ENCODE measurements at regions not wholly inside any gene's neighbourhood (a gene's known extent, or its start where the extent isn't known, plus 50 kb on each side); places are given as distances from the start of the nearest gene placed in this dataset.

DNA sequence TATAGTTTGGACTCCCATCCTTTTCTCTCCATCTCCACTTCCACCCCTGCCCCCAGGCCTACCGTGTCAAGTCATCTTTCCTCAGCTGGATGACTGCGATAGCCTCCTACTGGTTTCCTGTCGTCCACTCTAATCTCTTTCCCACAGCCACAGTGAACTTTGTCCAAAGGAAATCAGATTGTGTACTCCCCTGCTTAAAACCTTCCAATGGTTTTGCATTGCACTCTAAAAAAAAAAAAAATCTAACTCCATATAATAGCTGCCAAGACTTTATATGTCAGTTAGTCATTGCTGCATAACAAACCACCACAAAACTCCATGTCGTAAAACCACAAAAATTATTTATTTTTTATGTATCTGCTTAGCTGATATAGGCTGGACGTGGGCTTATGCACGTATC, 160.2 kb upstream of the CCDC68 start:
- TF ChIP-seq GABPA (IDR thresholded peaks at IDR 0.05; ENCODE audit: low read depth), result no peak
- TF ChIP-seq POLR2AphosphoS5 (IDR thresholded peaks at IDR 0.05; ENCODE audit: low read depth), result no peak
- TF ChIP-seq, protein P1, sequence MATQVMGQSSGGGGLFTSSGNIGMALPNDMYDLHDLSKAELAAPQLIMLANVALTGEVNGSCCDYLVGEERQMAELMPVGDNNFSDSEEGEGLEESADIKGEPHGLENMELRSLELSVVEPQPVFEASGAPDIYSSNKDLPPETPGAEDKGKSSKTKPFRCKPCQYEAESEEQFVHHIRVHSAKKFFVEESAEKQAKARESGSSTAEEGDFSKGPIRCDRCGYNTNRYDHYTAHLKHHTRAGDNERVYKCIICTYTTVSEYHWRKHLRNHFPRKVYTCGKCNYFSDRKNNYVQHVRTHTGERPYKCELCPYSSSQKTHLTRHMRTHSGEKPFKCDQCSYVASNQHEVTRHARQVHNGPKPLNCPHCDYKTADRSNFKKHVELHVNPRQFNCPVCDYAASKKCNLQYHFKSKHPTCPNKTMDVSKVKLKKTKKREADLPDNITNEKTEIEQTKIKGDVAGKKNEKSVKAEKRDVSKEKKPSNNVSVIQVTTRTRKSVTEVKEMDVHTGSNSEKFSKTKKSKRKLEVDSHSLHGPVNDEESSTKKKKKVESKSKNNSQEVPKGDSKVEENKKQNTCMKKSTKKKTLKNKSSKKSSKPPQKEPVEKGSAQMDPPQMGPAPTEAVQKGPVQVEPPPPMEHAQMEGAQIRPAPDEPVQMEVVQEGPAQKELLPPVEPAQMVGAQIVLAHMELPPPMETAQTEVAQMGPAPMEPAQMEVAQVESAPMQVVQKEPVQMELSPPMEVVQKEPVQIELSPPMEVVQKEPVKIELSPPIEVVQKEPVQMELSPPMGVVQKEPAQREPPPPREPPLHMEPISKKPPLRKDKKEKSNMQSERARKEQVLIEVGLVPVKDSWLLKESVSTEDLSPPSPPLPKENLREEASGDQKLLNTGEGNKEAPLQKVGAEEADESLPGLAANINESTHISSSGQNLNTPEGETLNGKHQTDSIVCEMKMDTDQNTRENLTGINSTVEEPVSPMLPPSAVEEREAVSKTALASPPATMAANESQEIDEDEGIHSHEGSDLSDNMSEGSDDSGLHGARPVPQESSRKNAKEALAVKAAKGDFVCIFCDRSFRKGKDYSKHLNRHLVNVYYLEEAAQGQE (IDR thresholded peaks at IDR 0.05; ENCODE audit: insufficient replicate concordance, low read depth), result no peak
- TF ChIP-seq, protein P2, sequence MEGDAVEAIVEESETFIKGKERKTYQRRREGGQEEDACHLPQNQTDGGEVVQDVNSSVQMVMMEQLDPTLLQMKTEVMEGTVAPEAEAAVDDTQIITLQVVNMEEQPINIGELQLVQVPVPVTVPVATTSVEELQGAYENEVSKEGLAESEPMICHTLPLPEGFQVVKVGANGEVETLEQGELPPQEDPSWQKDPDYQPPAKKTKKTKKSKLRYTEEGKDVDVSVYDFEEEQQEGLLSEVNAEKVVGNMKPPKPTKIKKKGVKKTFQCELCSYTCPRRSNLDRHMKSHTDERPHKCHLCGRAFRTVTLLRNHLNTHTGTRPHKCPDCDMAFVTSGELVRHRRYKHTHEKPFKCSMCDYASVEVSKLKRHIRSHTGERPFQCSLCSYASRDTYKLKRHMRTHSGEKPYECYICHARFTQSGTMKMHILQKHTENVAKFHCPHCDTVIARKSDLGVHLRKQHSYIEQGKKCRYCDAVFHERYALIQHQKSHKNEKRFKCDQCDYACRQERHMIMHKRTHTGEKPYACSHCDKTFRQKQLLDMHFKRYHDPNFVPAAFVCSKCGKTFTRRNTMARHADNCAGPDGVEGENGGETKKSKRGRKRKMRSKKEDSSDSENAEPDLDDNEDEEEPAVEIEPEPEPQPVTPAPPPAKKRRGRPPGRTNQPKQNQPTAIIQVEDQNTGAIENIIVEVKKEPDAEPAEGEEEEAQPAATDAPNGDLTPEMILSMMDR (IDR thresholded peaks at IDR 0.05; ENCODE audit: insufficient read depth, low read length), result no peak
- TF ChIP-seq SPI1 (IDR thresholded peaks at IDR 0.05; ENCODE audit: borderline replicate concordance, low read depth), result no peak
- Histone ChIP-seq H3K27me3 (ENCODE audit: insufficient read depth, poor library complexity, severe bottlenecking) (no peaks in the 10 kb centered on the region), H3K4me3 (replicated peaks; ENCODE audit: insufficient read depth, low read length) (no peak overlapping the region), H3K27ac (replicated peaks) (no peak overlapping the region)
- DNase-seq (ENCODE audit: low read depth in 1 of 2, low spot score in 1 of 2), result no peak

- DNase-seq (ENCODE audit: low read depth in 1 of 2, low spot score in 1 of 2), result no peak
- TF ChIP-seq, protein P1 (IDR thresholded peaks at IDR 0.05; ENCODE audit: insufficient replicate concordance, low read depth), result no peak
- TF ChIP-seq GABPA (IDR thresholded peaks at IDR 0.05; ENCODE audit: low read depth) (no peak), POLR2AphosphoS5 (IDR thresholded peaks at IDR 0.05; ENCODE audit: low read depth) (no peak), SPI1 (IDR thresholded peaks at IDR 0.05; ENCODE audit: borderline replicate concordance, low read depth) (no peak)
- TF ChIP-seq, protein P2 (IDR thresholded peaks at IDR 0.05; ENCODE audit: insufficient read depth, low read length), result no peak
- Histone ChIP-seq H3K4me3 (replicated peaks; ENCODE audit: insufficient read depth, low read length) (no peak overlapping the region), H3K27me3 (ENCODE audit: insufficient read depth, poor library complexity, severe bottlenecking) (no peaks in the 10 kb centered on the region), H3K27ac (replicated peaks) (no peak overlapping the region)
Observed at GRCh38 chr18:55119016-55119415, 159.8 kb upstream of the CCDC68 start.

- Histone ChIP-seq H3K27ac (replicated peaks) (no peak overlapping the region), H3K27me3 (ENCODE audit: insufficient read depth, poor library complexity, severe bottlenecking) (no peaks in the 10 kb centered on the region), H3K4me3 (replicated peaks; ENCODE audit: insufficient read depth, low read length) (no peak overlapping the region)
- no peak for DNase-seq (ENCODE audit: low read depth in 1 of 2, low spot score in 1 of 2)
- TF ChIP-seq, protein P2 (IDR thresholded peaks at IDR 0.05; ENCODE audit: insufficient read depth, low read length), result no peak
- TF ChIP-seq, protein P1 (IDR thresholded peaks at IDR 0.05; ENCODE audit: insufficient replicate concordance, low read depth), result no peak
- TF ChIP-seq POLR2AphosphoS5 (IDR thresholded peaks at IDR 0.05; ENCODE audit: low read depth), result no peak
- TF ChIP-seq GABPA (IDR thresholded peaks at IDR 0.05; ENCODE audit: low read depth), result no peak
- no peak for TF ChIP-seq SPI1 (IDR thresholded peaks at IDR 0.05; ENCODE audit: borderline replicate concordance, low read depth)
Observed at GRCh38 chr18:55116863-55117262, 157.6 kb upstream of the CCDC68 start.
